GM12864 (cell line): ENCODE measurements at regions not wholly inside any gene's neighbourhood (a gene's known extent, or its start where the extent isn't known, plus 50 kb on each side); places are given as distances from the start of the nearest gene placed in this dataset.

Experiments
- DNase-seq: peaks from one replicate; pipeline ENCODE4 v3.0.0-alpha.2; 2011; ENCODE audit warnings: low read depth
- H3K4me3 ChIP-seq: 2 replicates; pipeline ENCODE4 v1.5.1; 2011; ENCODE audit warnings: mild to moderate bottlenecking, low read depth, low read length, control low read depth
- CTCF ChIP-seq: IDR thresholded peaks from 2 replicates; pipeline ENCODE4 v1.5.1; 2011; ENCODE audit warnings: low read depth, mild to moderate bottlenecking, moderate library complexity, low read length, control low read depth, inconsistent platforms; ENCODE audit errors: missing control alignments

- H3K4me3 ChIP-seq, result no peak overlapping the region
- no peak for DNase-seq
- no peak for TF ChIP-seq CTCF
Measured at GRCh38 chr4:26084414-26084813, 170.4 kb downstream of the SMIM20 start.

GRCh38 chr4:26085551-26085950, 171.5 kb downstream of the SMIM20 start:
- DNase-seq, result no peak
- no peak for TF ChIP-seq CTCF
- no peak overlapping the region for H3K4me3 ChIP-seq

- no peak overlapping the region for H3K4me3 ChIP-seq
- no peak for TF ChIP-seq CTCF
- DNase-seq, result no peak
Measured at GRCh38 chr4:26086621-26087441, 172.8 kb downstream of the SMIM20 start.

- TF ChIP-seq CTCF, result no peak
- no peak for DNase-seq
Measured at GRCh38 chr4:26088433-26088928, 174.5 kb downstream of the SMIM20 start.

GRCh38 chr4:26093551-26093950, 179.5 kb downstream of the SMIM20 start:
- no peak for DNase-seq
- H3K4me3 ChIP-seq, result no peak overlapping the region
- TF ChIP-seq CTCF, result no peak

More at GRCh38 chr4:26088433-26088928, 174.5 kb downstream of the SMIM20 start:
- H3K4me3 ChIP-seq, result no peak overlapping the region

GRCh38 chr4:26094076-26094475, 180.1 kb downstream of the SMIM20 start:
- DNase-seq, result no peak
- H3K4me3 ChIP-seq, result no peak overlapping the region
- no peak for TF ChIP-seq CTCF

GRCh38 chr4:26094911-26095310, 180.9 kb downstream of the SMIM20 start:
- DNase-seq, result no peak

More at GRCh38 chr4:26094911-26095310, 180.9 kb downstream of the SMIM20 start:
- H3K4me3 ChIP-seq, result no peak overlapping the region
- TF ChIP-seq CTCF, result no peak
